ENCODE measurements at regions not wholly inside any gene's neighbourhood (a gene's known extent, or its start where the extent isn't known, plus 50 kb on each side); places are given as distances from the start of the nearest gene placed in this dataset.

DNA sequence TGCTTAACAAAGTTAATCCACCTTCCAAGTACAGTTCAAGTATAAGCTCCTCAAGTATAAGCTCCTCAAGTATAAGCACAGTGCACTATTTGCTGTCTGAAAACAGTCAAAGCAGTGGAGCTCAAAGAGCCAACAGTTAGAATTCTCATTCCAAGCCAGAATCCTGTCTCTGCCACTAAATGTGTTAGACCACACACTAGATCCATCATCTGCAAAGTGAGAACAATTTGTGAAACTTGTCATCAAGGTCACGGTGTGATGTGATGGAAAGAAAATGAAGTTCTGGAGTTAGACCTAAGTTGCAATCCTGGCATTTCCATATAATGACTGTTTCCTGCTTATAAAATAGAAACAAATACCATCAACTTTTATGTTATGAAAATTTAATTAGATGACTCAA, 602.5 kb downstream of the TNS3 start (continued):
- TF ChIP-seq CHD2 (IDR thresholded peaks at IDR 0.05; ENCODE audit: low read length): no peak

DNA sequence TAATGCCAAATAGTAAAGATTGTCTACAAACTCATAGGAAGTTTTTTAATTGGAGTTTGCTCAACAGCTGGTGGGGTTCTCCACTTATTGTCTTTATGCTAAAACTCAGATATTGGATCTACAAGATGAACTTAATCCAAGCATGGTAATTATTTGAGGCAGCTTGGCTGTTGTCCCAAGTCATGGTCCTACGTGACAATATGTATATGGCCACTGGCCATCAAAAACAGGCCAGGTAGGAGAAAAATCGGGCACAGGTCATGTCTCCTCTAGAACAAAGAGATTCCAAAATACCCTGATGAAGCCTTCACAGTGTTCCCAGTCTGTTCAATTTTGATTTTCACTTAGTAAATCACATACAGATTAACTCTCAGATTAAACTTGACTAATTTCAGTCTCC, 606.4 kb downstream of the TNS3 start:
- Histone ChIP-seq H3K36me3 (ENCODE audit: control insufficient read depth in 2 of 4, insufficient read depth in 4 of 4, low read length in 3 of 4) (no peaks in the 10 kb centered on the region), H3K4me2 (ENCODE audit: insufficient read depth in 1 of 2, low read depth in 2 of 2, low read length in 2 of 2) (no peak overlapping the region), H3K9me3 (ENCODE audit: insufficient read depth in 2 of 2, low read depth in 1 of 2, low read length in 1 of 2) (no peaks in the 10 kb centered on the region), H2BK15ac (ENCODE audit: low read length) (no peak overlapping the region), H3K27me3 (replicated peaks in 1 of 4; ENCODE audit: control insufficient read depth in 3 of 4, extremely low read depth in 1 of 4, insufficient read depth in 3 of 4, low read length in 3 of 4) (no peaks in the 10 kb centered on the region), H2BK120ac (replicated peaks; ENCODE audit: low read depth, low read length) (no peak overlapping the region), H4K5ac (ENCODE audit: insufficient read length, low read depth, low read length) (no peak overlapping the region), H3K23ac (ENCODE audit: insufficient read length) (no peak overlapping the region), H2BK12ac (ENCODE audit: low read depth, low read length) (no peak overlapping the region), H4K8ac (ENCODE audit: extremely low read depth, insufficient read depth, low read length) (no peak overlapping the region), H2BK5ac (ENCODE audit: low read depth, low read length) (no peak overlapping the region), H3K27ac (ENCODE audit: low read depth, low read length) (no peak overlapping the region), H3K79me1 (ENCODE audit: low read depth, low read length) (no peaks in the 10 kb centered on the region), H2AK5ac (ENCODE audit: low read depth, low read length) (no peak overlapping the region), H2AFZ (ENCODE audit: low read length) (no peak overlapping the region), H3K79me2 (ENCODE audit: control insufficient read depth in 1 of 2, insufficient read depth in 2 of 2, low read length in 2 of 2) (no peaks in the 10 kb centered on the region), H4K20me1 (replicated peaks in 1 of 2; ENCODE audit: control insufficient read depth in 1 of 2, insufficient read depth in 2 of 2, low read length in 2 of 2) (no peaks in the 10 kb centered on the region), H3K4me1 (replicated peaks in 1 of 4; ENCODE audit: control insufficient read depth in 3 of 4, insufficient read depth in 4 of 4, low read length in 3 of 4) (no peaks in the 10 kb centered on the region), H3K23me2 (ENCODE audit: low read depth, low read length) (no peaks in the 10 kb centered on the region), H3K4ac (replicated peaks; ENCODE audit: insufficient read length, low read depth, low read length) (no peak overlapping the region), H2BK20ac (ENCODE audit: low read length) (no peak overlapping the region), H4K91ac (replicated peaks; ENCODE audit: insufficient read length, low read length) (no peak overlapping the region), H3K4me3 (ENCODE audit: extremely low read depth in 1 of 4, insufficient read depth in 2 of 4, low read depth in 3 of 4, low read length in 4 of 4) (no peak overlapping the region), H3K56ac (replicated peaks; ENCODE audit: insufficient read length, low read depth, low read length) (no peak overlapping the region), H3K9ac (replicated peaks in 1 of 4; ENCODE audit: extremely low read depth in 1 of 4, low read depth in 3 of 4, low read length in 3 of 4) (no peak overlapping the region), H3K18ac (ENCODE audit: extremely low read depth, low read length) (no peak overlapping the region), H3K14ac (ENCODE audit: insufficient read length) (no peak overlapping the region)
- DNase-seq (ENCODE audit: low read depth in 1 of 2, low spot score in 2 of 2) (no peak), FAIRE-seq (no peak)
- 94% methylated on average over 2 of the region's 2 CpGs; no CpG with 5 or more reads in 1 of the 2 experiments for WGBS, 2 experiments (ENCODE audit: extremely low coverage in 1 of 2, insufficient coverage in 1 of 2, insufficient read length in 1 of 2, insufficient replicate concordance in 2 of 2, low coverage in 1 of 2, low lambda C conversion rate in 2 of 2, missing lambda C conversion rate in 1 of 2)
- ChIA-PET CTCF (ENCODE audit: partially characterized antibody) (interaction anchor here (0.6 kb wide), 1 partner anchor 16 kb away, joined by 3 read pairs; no protein-coding TSS in a partner anchor), POLR2A (ENCODE audit: partially characterized antibody) (no interaction called here)
- TF ChIP-seq BCL11A (IDR thresholded peaks at IDR 0.05; ENCODE audit: low read depth in 2 of 2, low read length in 2 of 2): no peak
- TF ChIP-seq RXRA (IDR thresholded peaks at IDR 0.05; ENCODE audit: insufficient read depth, low read depth, low read length): no peak

All from H1 (cell line).